SJCRH30 (cell line): ENCODE measurements at regions not wholly inside any gene's neighbourhood (a gene's known extent, or its start where the extent isn't known, plus 50 kb on each side); places are given as distances from the start of the nearest gene placed in this dataset.

ENCODE experiments used
- DNase-seq, 2 experiments: peaks; one replicate each; pipeline ENCODE4 v3.0.0-alpha.2; 2015 to 2020
- H3K27ac ChIP-seq: fragments of 250-450 bp; sonication (Bioruptor Pico); 2 replicates; pipeline ENCODE4 v1.5.1; 2020; ENCODE audit warnings: mild to moderate bottlenecking, moderate library complexity
- H3K27me3 ChIP-seq: fragments of 250-450 bp; sonication (Bioruptor Pico); 2 replicates; pipeline ENCODE4 v1.5.1; 2020; ENCODE audit warnings: mild to moderate bottlenecking, moderate library complexity
- H3K36me3 ChIP-seq: fragments of 250-450 bp; sonication (Bioruptor Pico); 2 replicates; pipeline ENCODE4 v1.5.1; 2020; ENCODE audit warnings: mild to moderate bottlenecking, moderate library complexity
- H3K4me1 ChIP-seq: fragments of 250-450 bp; sonication (Bioruptor Pico); 2 replicates; pipeline ENCODE4 v1.5.1; 2020; ENCODE audit warnings: mild to moderate bottlenecking, moderate library complexity
- H3K4me3 ChIP-seq: fragments of 250-450 bp; sonication (Bioruptor Pico); 2 replicates; pipeline ENCODE4 v1.5.1; 2020; ENCODE audit warnings: mild to moderate bottlenecking, moderate library complexity
- H3K9me3 ChIP-seq: fragments of 250-450 bp; sonication (Bioruptor Pico); replicated peaks from 2 replicates; pipeline ENCODE4 v1.5.1; 2020; ENCODE audit warnings: mild to moderate bottlenecking, moderate library complexity

DNA sequence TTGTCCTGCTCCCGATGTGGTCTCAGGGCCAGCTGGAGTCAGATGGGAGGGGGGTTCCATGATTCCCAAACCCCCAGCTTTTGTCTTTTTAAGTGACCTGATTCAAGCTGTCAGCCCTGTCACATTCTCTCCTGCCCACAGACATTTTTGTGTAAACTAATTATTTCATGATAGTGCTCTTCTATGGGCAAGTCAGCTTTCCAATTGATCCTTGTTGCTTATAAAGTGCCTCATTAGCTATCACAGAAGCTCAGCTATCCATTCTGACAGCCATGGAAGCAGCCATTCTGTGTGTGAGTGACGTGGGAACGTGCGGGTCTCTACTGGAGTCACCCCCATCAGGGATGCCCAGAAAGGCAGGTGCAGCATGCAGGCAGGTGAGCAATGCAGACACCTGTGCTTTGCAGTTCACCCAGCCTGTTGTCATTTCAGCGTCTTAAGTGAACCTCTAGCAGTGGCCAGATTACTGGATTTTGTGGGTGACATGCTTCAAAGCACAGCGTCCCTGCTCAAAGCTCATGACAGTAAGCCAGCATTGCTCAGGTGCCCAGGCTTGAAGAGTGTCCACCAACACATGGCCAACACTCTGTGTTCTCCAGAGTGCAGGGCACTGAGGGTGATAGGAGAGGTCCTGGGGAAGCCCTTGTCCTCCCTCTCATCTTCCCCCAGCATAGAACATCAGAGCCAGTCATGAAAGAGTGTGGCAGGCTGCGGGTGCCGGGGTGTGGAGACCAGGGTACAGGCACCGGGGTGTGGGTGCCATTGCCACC, 162.1 kb upstream of the SH3BP4 start:
- Histone ChIP-seq H3K9me3 (no peaks in the 10 kb centered on the region), H3K36me3 (no peaks in the 10 kb centered on the region), H3K27me3 (no peaks in the 10 kb centered on the region), H3K4me3 (no peak overlapping the region), H3K27ac (no peak overlapping the region), H3K4me1 (no peaks in the 10 kb centered on the region)
- DNase-seq: no peak

DNA sequence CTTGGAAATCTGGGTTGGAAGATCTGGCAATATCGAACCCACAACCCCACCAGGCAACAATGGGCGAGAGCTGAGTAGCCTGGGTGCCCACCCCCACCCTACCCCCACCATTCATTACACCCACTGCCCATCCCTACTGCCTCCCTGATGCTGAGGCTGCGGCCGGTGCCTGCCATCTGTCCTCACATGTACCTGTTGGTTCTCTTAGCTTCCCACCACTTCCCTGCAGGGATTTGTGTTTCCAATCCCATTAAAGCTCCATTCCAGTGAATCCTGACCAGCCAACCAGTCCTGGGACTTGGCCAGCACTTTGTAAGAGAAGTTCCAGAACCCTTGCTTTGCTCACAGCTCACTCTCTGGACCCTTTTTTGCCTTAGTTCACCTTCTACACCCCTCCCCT, 163.0 kb upstream of the SH3BP4 start:
- DNase-seq: no peak
- Histone ChIP-seq H3K27ac (no peak overlapping the region), H3K9me3 (no peaks in the 10 kb centered on the region), H3K4me3 (no peak overlapping the region), H3K27me3 (no peaks in the 10 kb centered on the region), H3K4me1 (no peaks in the 10 kb centered on the region), H3K36me3 (no peaks in the 10 kb centered on the region)

DNA sequence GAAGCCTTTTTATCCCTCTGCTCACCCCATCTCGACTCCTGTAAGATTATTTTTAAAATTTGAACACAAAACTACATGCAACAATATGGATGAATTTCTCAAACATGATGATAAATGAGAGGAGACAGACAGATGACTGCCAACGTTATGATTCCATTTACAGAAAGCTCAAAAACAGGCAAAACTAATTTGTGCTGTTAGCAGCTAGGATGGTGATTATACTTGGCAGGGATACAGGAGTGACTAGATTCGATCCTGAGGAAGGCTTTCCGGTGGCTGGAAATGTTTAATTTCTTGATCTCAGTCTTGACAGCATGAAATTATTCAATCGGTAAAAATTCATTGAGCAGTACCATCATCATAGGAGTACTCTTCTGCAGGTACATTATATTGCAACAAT, 163.4 kb upstream of the SH3BP4 start:
- no peak for DNase-seq
- H3K4me1 ChIP-seq: no peaks in the 10 kb centered on the region
- H3K36me3 ChIP-seq: no peaks in the 10 kb centered on the region
- H3K9me3 ChIP-seq: no peaks in the 10 kb centered on the region
- no peaks in the 10 kb centered on the region for H3K27me3 ChIP-seq
- H3K4me3 ChIP-seq: no peak overlapping the region
- H3K27ac ChIP-seq: no peak overlapping the region

DNA sequence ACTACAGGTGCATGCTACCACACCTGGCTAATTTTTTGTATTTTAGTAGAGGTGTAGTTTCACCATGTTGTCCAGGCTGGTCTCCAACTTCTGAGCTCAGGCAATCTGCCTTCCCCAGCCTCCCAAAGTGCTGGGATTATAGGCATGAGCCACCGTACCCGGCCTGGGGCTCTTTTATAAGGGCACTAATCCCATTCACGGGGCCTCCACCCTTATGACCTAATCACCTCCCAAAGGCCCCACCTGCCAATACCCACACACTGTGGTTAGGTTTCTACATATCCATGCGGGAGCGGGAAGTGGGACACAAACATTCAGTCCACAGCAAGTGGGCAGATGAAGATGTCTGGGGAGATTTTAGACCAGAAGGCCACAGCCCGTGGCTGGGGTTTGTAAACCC, 164.7 kb upstream of the SH3BP4 start:
- H3K9me3 ChIP-seq: 0 out of 2 replicates have a peak, but pooled peaks cover 3% of the 10 kb centered on the region
- H3K4me1 ChIP-seq: no peaks in the 10 kb centered on the region
- no peaks in the 10 kb centered on the region for H3K36me3 ChIP-seq
- no peaks in the 10 kb centered on the region for H3K27me3 ChIP-seq
- no peak overlapping the region for H3K4me3 ChIP-seq
- H3K27ac ChIP-seq: no peak overlapping the region
- no peak for DNase-seq

DNA sequence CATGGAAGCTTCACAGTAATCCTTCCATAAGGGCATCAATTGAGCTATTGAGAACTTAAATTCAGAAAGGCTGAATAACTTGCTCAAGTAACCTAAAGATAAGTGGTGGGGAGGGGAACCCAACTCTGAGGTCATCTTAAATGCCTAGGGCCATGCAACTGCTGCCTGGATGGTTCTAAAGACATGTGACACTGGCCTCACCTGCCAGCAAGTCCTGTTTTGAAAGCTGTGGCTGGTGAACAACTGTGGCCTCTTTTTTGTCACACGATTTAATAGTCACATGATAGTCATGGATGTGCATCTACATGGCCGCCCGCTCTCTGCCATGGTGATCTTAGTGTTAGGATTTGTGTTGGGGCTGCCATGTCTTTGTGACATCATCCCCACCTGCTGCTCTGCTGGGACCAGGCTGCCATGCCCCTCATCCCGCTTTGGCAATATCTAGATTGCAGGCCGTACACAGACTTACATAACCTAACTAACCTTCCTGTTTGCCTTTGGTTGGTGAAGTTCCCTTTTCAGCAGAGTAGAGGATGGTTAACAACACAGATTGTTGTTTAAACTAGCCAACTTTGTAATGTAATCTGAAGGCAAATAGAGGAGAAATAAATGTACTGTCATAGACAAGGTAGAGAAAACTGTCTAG, 177.9 kb upstream of the SH3BP4 start:
- no peaks in the 10 kb centered on the region for H3K27me3 ChIP-seq
- peak; percentile 29 to 48 for DNase-seq
- no peaks in the 10 kb centered on the region for H3K36me3 ChIP-seq
- H3K9me3 ChIP-seq: no peaks in the 10 kb centered on the region
- H3K4me3 ChIP-seq: no peak overlapping the region
- peaks cover 40% of the 10 kb centered on the region for H3K4me1 ChIP-seq
- no peak overlapping the region for H3K27ac ChIP-seq

DNA sequence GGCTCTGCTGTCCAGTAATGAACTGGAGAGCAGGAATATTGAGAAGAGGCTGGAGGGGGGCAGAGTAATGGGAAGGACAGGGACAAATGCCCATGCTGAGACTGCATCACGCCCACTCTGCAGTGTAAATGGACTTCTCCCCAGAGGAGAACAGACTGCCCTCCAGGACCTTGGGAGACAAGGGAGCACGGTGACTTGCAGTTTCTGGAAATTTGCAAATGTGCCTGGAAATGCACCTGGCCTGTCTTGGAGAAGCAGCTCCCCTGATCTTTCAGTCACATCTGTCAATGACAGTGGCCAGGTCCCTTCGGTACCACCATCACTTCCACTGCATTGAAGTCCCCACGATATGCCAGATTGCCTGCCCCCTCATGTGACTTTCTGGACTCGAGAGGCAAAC, 178.7 kb upstream of the SH3BP4 start:
- peaks cover 40% of the 10 kb centered on the region for H3K4me1 ChIP-seq
- no peaks in the 10 kb centered on the region for H3K27me3 ChIP-seq
- no peaks in the 10 kb centered on the region for H3K36me3 ChIP-seq
- H3K9me3 ChIP-seq: no peaks in the 10 kb centered on the region
- no peak for DNase-seq
- H3K27ac ChIP-seq: no peak overlapping the region
- no peak overlapping the region for H3K4me3 ChIP-seq

DNA sequence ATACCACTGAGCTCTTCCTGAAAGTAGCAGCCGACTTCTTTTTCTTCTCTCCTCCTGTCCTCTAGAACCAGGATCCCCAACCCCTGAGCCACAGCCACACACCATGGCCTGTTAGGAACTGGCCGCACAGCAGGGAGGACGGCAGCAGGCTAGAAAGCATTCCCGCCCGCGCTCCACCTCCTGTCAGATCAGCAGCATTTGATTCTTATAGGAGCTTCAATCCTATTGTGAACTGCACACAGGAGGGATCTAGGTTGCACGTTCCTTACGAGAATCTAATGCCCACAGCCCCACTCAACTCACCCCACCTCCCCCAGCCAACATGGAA, 179.1 kb upstream of the SH3BP4 start:
- H3K27me3 ChIP-seq: no peaks in the 10 kb centered on the region
- H3K4me3 ChIP-seq: no peak overlapping the region
- no peaks in the 10 kb centered on the region for H3K9me3 ChIP-seq
- no peaks in the 10 kb centered on the region for H3K36me3 ChIP-seq
- DNase-seq: no peak
- peaks cover 40% of the 10 kb centered on the region for H3K4me1 ChIP-seq
- H3K27ac ChIP-seq: peak overlapping the region; percentile 30

DNA sequence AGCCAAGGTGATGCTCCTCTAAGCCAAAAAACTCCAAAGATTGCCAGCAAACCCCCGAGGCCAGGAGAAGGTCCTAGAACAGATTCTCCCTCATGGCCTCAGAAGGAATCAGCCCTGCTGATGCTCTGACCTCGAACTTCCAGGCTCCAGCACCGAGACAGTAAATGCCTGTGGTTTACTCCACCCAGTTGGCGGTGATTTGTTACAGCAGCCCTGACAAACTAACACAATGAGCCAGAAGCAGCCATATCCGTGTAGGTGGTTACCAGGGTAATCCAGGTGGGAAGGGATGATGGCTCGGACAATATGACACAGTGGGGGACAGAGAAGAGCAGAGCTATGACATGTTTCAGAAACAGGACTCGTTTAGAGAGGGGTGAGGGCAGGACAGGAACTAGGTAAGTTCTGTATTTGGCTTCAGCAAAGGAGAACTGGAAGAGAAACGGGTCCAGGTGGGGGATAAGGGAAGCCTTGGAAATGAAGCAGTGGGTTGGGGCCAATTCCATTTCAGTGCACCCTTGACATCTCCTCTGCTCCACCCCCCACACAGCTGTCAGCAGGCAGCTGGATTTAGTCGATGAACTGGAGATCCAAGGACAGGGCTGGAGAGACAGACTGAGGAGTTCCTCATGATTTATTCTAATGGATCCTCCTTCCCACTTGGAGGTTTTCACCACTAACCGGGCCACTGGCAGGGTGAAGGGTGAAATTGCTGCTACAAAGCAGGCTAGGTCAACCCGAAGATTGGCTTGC, 179.7 kb upstream of the SH3BP4 start:
- no peak overlapping the region for H3K4me3 ChIP-seq
- DNase-seq: peak; percentile 51 to 66
- no peaks in the 10 kb centered on the region for H3K36me3 ChIP-seq
- peak overlapping the region; percentile 30 for H3K27ac ChIP-seq
- peaks cover 40% of the 10 kb centered on the region for H3K4me1 ChIP-seq
- no peaks in the 10 kb centered on the region for H3K9me3 ChIP-seq
- H3K27me3 ChIP-seq: no peaks in the 10 kb centered on the region

DNA sequence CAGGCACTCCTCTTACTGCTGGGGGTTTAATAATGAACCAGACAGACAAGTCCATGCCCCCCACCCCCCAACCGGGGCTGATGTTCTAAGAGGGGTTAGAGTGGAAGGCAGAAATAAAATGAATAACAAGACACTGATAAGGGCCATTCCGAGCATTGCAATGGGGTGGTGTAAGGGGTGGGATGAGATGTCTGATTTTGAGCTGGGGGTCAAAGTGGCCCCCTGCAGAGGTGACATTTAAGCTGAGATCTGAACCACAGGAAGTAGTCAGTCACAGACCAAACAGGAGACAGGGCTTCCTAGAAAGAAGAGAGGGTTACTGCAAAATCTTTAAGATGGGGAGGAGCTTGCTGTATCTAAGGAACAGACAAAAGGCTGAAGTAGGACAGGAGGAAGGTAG, 180.6 kb upstream of the SH3BP4 start:
- H3K36me3 ChIP-seq: no peaks in the 10 kb centered on the region
- H3K27ac ChIP-seq: no peak overlapping the region
- no peaks in the 10 kb centered on the region for H3K9me3 ChIP-seq
- DNase-seq: no peak
- peaks cover 40% of the 10 kb centered on the region for H3K4me1 ChIP-seq
- H3K4me3 ChIP-seq: no peak overlapping the region
- no peaks in the 10 kb centered on the region for H3K27me3 ChIP-seq

DNA sequence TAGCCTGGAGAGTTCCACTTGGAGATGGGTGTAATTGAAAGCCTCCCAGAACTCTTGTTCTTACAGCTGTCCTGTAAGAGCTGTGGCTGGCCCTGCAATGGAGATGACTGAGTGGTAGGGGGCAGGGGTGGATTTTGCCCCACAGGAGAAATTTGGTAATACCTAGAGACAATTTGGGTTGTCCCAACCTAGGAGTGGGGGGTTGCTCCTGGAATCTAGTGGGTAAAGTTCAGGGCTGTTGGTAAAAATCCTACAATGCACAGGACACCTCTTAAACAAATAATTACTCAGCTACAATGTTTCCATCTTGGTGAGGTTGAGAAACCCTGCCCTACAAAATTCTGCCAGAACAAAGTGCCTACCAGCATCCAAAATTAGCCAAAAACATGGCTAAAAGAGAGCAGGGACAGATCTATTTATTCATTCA, 181.1 kb upstream of the SH3BP4 start:
- H3K4me3 ChIP-seq: no peak overlapping the region
- peak in 1 of 2 experiments; percentile 21 for DNase-seq
- H3K27me3 ChIP-seq: no peaks in the 10 kb centered on the region
- H3K9me3 ChIP-seq: no peaks in the 10 kb centered on the region
- H3K27ac ChIP-seq: peak overlapping the region; percentile 64
- no peaks in the 10 kb centered on the region for H3K36me3 ChIP-seq
- H3K4me1 ChIP-seq: peaks cover 40% of the 10 kb centered on the region

DNA sequence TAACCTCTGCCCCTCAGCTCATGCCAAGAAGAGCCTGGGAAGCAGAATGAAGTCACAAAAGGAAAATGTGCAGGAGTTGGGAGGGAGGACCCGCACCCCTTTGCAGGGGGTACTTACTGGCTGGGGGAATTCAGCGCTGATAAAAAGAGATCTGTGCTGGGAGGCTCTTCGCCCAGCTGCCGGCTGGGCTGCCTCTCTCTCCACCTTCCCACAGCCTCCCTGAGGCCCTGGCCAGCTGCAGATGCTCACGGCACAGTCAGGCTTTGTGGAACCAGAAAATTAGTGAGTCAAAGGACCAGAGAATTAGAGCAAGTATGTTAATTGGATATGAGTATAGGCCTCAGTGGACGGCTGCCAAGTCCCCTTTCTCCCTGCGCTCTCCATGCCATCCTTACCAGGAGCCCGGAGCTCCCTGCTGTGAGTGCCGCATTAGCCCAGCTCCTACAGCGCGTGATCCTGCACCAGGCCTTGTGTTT, 181.7 kb upstream of the SH3BP4 start:
- Histone ChIP-seq H3K27ac (peak overlapping the region; percentile 64), H3K9me3 (no peaks in the 10 kb centered on the region), H3K36me3 (no peaks in the 10 kb centered on the region), H3K27me3 (no peaks in the 10 kb centered on the region), H3K4me3 (0 out of 2 replicates have a peak overlapping the region, but pooled peaks have one; percentile 2), H3K4me1 (peaks cover 40% of the 10 kb centered on the region)
- DNase-seq: peak; percentile 82 to 88

DNA sequence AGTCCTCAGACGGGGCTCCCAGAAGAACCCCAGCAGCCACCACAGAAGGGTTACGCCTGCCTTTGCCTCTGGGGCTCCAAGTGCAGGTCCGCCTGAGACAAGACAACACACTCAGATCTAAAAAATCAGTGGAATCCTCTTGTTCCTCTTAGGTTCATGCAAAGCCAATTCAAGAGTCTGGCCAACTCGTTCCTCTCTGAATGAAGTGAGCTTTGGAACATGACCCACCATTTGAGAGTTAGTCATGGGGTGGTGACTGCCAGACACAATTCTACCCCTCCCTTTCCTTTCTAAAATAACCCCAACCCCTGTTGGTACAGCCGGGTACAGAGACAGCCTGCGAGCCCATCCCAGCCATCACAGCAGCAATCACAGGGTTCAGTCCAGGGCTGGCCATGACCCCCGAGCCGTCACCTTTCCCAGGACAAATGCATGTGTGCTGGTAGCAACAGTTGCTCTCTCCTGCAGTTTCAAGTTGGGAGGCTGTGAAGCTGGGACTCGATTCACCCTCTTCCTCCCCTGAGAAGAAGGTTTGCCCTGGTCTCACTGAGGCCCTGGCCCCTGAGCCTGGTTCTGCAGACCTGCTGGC, 183.1 kb upstream of the SH3BP4 start:
- Histone ChIP-seq H3K4me1 (peaks cover 40% of the 10 kb centered on the region), H3K9me3 (no peaks in the 10 kb centered on the region), H3K27me3 (no peaks in the 10 kb centered on the region), H3K36me3 (no peaks in the 10 kb centered on the region), H3K27ac (no peak overlapping the region), H3K4me3 (no peak overlapping the region)
- DNase-seq: no peak

DNA sequence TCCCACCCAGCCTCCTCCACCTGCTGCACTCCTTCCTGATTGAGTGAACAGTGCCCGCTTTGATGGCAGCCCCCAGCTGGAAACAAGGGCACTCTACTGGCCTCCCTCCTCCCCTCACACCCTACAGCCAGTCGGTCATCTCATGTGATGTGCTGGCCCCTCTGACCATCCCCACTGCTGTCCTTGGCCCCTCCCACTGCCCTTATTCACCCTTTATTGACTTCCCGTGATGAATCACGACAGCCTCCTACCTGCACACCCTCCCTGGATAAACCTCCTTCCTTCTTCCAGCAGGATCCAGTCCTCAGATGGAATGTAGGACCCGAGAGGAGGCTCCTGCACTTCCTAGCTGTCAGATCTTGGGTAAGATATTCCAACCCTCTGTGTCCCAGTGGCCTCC, 186.5 kb upstream of the SH3BP4 start:
- Histone ChIP-seq H3K9me3 (no peaks in the 10 kb centered on the region; the same call in 1 of the 2 replicates), H3K4me1 (peaks cover 11% of the 10 kb centered on the region), H3K27me3 (no peaks in the 10 kb centered on the region), H3K36me3 (no peaks in the 10 kb centered on the region), H3K4me3 (no peak overlapping the region), H3K27ac (no peak overlapping the region)
- no peak for DNase-seq

DNA sequence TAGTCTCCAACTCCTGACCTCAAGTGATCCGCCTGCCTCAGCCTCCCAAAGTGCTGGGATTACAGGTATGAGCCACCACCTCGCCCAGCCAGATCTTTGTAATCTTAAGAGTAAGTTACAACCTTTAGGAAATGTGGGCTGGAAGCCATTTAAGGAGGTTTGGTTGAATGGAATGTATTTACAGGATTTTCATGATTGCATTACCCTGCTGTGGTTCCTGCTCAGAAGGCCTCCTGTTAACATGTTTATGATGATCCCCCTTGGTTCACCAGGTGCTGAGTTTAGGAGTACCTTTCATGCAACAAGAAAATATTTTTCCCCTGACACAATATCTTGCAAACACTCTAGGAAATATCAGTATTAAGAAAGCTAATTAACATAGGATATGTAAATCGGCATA, 187.4 kb upstream of the SH3BP4 start:
- Histone ChIP-seq H3K9me3 (peaks cover 4% of the 10 kb centered on the region), H3K4me1 (peaks cover 3% of the 10 kb centered on the region), H3K4me3 (no peak overlapping the region), H3K27ac (no peak overlapping the region), H3K36me3 (no peaks in the 10 kb centered on the region), H3K27me3 (no peaks in the 10 kb centered on the region)
- no peak for DNase-seq
